Right hindlimb (tissue), 1 donor: ENCODE measurements at regions not wholly inside any gene's neighbourhood (a gene's known extent, or its start where the extent isn't known, plus 50 kb on each side); places are given as distances from the start of the nearest gene placed in this dataset.

ENCODE experiments used
- DNase-seq: peaks from one replicate; pipeline ENCODE4 v3.0.0-alpha.2; 2018

- no peak for DNase-seq
These were observed 272.0 kb upstream of the GNAI1 start for GRCh38 chr7:79862447-79863210.

DNA sequence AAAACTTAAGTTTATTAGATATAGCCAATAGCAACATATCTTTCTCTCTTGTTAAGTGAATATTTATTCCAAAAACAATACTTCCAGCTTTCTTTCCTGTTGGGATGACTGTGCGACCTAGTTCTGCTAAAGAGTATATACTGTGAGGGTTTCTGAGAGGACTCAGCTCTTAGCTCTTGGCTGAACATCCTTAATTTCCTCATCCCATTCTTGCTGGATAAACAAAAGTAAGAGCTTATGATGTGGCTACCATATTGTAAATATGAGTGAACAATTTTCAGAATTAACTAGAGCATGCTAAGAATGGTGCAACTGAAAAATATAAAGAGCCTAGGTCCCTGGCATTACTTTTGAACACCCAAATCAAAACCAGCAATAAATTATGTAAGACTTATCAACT, 279.5 kb upstream of the GNAI1 start:
- no peak for DNase-seq

GRCh38 chr7:79854621-79855020, 280.0 kb upstream of the GNAI1 start:
- no peak for DNase-seq

DNA sequence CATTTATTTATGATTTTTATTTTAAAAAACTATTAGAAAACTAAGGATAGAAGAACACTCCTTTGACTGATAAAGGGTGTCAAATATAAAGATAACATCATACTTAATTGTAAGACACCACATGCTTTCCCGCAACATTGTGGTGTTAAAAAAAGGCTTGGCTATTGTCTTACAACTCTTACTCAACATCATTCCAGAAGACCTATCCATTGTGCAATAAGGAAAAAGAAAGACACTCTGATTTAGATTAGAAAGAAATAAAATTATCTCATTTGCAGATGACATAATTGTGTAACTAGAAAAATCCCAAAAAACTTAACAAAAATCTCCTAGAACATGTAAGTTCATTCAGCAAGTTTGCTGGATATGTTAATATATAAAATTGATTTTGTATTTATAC, 296.7 kb upstream of the GNAI1 start:
- no peak for DNase-seq

GRCh38 chr7:79833616-79834015, 301.0 kb upstream of the GNAI1 start:
- DNase-seq, result no peak

GRCh38 chr7:79828866-79829265, 305.8 kb upstream of the GNAI1 start:
- DNase-seq, result no peak

GRCh38 chr7:79823246-79823951, 311.2 kb upstream of the GNAI1 start:
- DNase-seq, result no peak

DNA sequence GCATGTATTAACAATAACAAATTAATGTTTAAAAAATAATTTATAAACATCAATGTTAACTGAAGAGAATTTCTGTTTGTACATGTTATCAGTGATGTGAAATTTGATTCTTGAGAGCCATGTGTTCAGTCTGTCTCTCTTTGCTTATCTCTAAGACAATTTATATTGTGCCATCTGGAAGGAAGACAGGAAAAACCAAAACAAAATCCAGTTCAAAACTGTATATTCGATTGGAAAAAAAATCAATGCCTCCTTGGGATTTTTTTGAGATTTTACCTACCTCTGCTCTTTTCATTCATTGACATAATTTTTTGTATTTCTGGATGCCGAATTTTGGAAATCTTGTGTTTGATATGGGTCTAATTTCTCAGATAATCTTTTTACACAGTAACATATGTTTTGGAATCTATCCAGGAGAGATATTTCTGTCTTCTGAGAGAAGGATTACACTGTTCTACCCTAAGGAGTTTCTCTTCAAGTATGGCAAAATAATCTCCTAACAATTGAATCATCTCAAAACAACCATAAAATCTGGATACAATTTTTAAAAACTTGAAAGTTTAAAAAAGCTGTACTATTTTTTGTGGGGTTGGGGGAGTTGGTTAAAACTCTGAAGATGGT, 311.9 kb upstream of the GNAI1 start:
- DNase-seq, result no peak

DNA sequence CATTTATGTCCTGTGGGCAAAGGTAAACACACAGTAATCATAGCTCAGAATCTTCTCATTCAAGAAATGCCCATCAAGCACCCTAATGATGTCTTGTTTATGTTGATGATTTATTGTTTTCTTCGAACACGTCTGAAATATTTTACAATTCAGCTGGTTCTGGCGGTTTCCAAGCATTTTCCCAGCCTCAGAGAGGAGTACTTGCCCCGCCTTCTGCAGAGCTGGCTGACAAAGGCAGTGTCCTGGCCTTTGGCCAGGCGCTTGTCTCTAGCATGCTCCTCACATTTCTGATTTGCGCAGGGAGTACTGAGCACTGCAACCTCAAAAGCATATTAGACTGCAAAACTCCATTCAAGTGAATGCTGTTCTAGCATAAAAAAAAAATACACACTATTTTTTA, 314.2 kb upstream of the GNAI1 start:
- DNase-seq, result peak; percentile 82

DNA sequence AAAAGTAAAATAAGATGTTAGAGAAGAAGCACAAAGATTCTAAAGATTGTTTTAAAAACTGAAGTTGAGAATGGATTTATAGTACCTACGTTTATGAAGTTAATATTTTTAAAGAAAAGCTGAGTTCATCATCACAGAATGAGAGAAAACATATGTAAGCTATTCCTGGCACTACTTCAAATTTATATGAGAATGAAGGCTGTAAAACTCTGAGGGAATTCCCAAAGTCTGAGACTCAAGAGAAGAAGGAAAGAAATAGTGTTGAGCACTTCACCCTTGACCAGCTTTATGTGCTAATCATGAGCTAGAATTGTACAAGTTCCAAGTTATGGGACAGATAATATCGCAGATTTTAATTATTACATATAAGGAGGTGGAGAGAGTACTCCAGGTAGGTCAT, 323.7 kb upstream of the GNAI1 start:
- no peak for DNase-seq

DNA sequence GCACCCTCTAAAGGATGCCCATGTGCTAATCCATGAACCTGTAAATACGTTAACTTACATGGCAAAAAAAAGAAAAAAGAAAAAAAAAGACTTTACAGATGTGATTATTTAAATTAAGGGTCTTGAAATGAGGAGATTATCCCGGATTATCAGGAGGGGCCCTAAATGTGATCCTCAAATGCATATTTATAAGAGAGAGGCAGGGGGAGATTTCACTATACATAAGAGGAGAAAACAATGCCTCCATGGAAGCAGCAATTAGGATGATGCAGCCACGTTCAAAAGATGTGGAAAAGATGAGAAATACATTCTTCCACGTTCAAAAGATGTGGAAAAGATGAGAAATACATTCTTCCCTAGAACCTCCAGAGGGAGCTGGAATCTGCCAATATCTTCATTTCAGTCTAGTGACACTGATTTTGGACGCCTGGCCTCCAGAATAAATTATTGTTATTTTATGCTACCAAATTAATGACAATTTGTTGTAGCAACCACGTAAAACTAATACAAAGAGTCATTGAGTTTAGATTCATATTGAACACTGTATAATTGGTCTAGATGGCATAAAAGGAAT, 328.4 kb upstream of the GNAI1 start:
- DNase-seq, result no peak

DNA sequence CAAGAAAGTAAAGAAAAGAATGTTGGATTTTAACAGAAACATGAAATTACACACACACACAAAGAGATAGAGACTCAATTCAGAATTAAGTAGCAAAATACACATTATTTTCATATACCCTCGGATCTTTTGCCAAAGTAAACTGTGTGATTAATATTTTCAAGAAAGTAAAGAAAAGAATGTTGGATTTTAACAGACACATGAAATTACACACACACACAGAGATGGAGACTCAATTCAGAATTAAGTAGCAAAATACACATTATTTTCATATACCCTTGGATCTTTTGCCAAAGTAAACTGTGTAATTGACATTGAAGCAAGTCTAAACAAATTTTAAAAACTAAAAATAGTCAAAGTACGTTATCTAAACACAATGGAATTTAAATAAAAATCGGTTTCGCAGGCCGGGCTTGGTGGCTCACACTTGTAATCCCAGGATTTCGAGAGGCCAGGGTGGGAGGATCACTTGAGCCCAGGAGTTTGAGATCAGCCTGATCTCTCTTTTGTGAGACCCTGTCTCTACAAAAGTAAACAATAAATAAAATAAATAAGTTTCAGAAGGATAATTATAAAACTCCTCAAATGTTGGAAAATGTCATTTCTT, 337.3 kb upstream of the MAGI2 start:
- DNase-seq, result no peak

DNA sequence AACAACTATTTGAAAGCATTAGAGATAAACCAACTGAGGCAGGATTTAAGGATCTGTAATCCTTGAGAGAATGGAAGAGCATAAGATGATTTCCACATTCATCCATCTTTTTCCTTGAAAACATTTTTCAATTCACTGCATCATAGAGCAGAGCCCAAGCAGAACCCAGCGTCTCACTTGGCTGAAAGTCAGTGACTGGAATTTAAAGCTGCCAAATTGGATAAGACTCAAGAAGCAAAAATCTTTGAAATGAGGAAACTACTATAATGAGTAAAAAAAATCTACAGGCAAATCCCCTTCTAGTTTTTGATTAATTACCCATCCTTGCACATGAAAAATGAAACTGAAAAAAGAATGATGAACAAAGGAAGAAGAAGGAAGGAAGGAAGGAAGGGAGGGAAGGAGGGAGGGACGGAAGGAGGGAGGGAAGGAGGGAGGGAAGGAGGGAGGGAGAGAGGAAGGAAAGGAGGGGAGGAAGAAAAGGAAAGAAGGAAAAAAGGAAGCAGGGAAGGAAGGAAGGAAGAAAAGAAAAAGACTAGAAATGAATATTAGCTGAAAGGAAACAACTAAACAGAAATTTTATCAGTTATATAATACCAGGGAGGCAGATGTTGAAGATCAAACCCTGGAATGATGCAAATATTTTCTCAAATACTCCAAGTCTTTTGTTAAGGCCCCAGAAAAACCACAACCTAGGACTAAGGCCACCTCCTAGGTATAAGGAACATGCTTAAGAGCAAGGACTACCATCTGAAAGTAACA, 336.3 kb upstream of the MAGI2 start:
- no peak for DNase-seq

- no peak for DNase-seq
These were observed 334.2 kb upstream of the MAGI2 start for GRCh38 chr7:79787623-79788022.

DNA sequence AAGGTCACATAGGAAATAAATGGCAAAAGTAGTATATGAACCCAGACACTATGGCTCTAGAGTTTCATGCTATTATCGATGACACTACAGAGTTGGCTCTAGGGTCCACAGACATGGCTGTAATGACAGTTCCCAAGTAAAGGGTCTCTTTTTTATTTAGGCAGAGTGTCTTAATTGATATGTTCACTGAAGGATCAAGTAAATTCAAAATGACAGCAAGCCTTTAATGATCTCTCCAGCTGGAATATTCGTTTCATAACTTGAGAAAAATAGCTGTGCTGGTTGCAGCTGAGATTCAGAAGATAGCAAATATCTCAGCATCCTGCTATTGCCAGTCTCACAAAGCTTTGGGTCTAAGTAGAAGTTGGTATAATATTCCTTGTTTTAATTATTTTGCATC, 333.6 kb upstream of the MAGI2 start:
- no peak for DNase-seq

DNA sequence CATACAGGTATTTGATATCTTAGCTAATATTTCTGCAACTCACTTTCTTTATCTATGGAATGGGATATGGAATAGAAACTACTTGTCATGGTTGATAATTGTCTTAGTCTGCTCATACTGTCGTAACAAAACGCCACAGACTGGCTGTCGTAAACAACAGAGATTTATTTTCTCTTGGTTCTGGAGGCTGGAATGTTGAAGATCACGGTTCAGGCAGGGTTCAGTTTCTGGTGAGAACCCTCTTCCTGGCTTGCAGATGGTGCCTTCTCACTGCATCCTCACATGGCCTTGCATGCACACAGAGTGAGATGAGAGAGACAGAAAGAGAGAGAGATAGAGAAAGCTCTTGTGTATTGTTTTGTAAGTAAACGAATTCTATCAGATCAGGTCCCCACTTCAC, 332.7 kb upstream of the MAGI2 start:
- no peak for DNase-seq

- no peak for DNase-seq
These were observed 332.1 kb upstream of the MAGI2 start for GRCh38 chr7:79785556-79785955.

- DNase-seq, result no peak
These were observed 329.4 kb upstream of the MAGI2 start for GRCh38 chr7:79782906-79783305.

DNA sequence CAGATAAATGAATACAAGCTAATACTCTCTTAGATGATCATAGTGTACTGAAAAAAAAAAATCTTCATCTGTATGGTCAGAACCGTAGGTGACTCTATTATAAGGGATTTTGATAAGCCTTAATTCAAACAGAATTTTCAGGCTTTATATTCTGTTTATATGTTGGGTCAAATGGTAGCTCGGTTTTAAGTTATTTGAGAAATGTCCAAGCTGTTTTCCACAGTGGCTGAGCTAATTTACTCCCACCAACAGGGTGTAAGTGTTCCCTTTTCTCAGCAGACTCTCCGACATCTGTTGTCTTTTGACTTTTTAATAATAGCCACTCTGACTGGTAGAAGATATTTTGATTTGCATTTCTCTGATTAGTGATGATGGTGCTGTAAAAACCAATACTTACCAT, 328.8 kb upstream of the MAGI2 start:
- DNase-seq, result no peak

- DNase-seq, result no peak
These were observed 328.2 kb upstream of the MAGI2 start for GRCh38 chr7:79781716-79782115.

GRCh38 chr7:79778786-79779770, 325.6 kb upstream of the MAGI2 start:
- no peak for DNase-seq
